Keratinocyte (primary cell): ENCODE measurements at regions not wholly inside any gene's neighbourhood (a gene's known extent, or its start where the extent isn't known, plus 50 kb on each side); places are given as distances from the start of the nearest gene placed in this dataset.

Experiments
- EZH2 ChIP-seq: IDR thresholded peaks from one replicate; pipeline ENCODE4 v1.6.1; 2012; ENCODE audit warnings: inconsistent platforms, mild to moderate bottlenecking, low read length, moderate library complexity
- TF ChIP-seq, protein P1 (sequence below), 3 experiments: IDR thresholded peaks in 1 of 3; conservative IDR thresholded peaks in 1 of 3; optimal IDR thresholded peaks in 1 of 3; 2 replicates in 2 of 3; 3 replicates in 1 of 3; pipeline versions ENCODE3 to v1.5.1; 2011; ENCODE audit warnings: low read length in 3 of 3, mild to moderate bottlenecking in 3 of 3, moderate library complexity in 2 of 3, control low read depth in 1 of 3, inconsistent platforms in 1 of 3; ENCODE audit not compliant: insufficient read depth in 2 of 3; ENCODE audit errors: extremely low read depth in 1 of 3

- TF ChIP-seq, protein P1, sequence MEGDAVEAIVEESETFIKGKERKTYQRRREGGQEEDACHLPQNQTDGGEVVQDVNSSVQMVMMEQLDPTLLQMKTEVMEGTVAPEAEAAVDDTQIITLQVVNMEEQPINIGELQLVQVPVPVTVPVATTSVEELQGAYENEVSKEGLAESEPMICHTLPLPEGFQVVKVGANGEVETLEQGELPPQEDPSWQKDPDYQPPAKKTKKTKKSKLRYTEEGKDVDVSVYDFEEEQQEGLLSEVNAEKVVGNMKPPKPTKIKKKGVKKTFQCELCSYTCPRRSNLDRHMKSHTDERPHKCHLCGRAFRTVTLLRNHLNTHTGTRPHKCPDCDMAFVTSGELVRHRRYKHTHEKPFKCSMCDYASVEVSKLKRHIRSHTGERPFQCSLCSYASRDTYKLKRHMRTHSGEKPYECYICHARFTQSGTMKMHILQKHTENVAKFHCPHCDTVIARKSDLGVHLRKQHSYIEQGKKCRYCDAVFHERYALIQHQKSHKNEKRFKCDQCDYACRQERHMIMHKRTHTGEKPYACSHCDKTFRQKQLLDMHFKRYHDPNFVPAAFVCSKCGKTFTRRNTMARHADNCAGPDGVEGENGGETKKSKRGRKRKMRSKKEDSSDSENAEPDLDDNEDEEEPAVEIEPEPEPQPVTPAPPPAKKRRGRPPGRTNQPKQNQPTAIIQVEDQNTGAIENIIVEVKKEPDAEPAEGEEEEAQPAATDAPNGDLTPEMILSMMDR (optimal IDR thresholded peaks at IDR 0.05 in 1 of 3, IDR thresholded peaks at IDR 0.05 in 1 of 3, conservative IDR thresholded peaks at IDR 0.05 in 1 of 3; ENCODE audit: extremely low read depth in 1 of 3, insufficient read depth in 2 of 3, low read length in 3 of 3): no peak
- TF ChIP-seq EZH2: no peak
These were observed 77.2 kb upstream of the IRX4 start for GRCh38 chr5:1959725-1960581.
